Spleen (tissue), 11 donors: ENCODE measurements at regions not wholly inside any gene's neighbourhood (a gene's known extent, or its start where the extent isn't known, plus 50 kb on each side); places are given as distances from the start of the nearest gene placed in this dataset.
A peak's percentile ranks its signal among the peaks of the same experiment; 100 is the strongest.
"Not testable (repeated sequence)": the region's sequence is repeated elsewhere in the genome, so short reads cannot be mapped to it uniquely, and the experiment has no call there.

Experiments
- DNase-seq: peaks from one replicate; pipeline ENCODE4 v3.0.0-alpha.2; 2020
- H3K27ac ChIP-seq, 8 donors: fragments of 200-600 bp; sonication (generic) in 7 of 8; 1 replicate in 4 of 8; 2 replicates in 4 of 8; pipeline versions ENCODE4 v1.5.0 to v1.8.0; 2016 to 2021; ENCODE audit warnings: inconsistent platforms in 4 of 8, mild to moderate bottlenecking in 4 of 8, moderate library complexity in 1 of 8
- H3K27me3 ChIP-seq, 7 donors: fragments of 200-600 bp; sonication (generic) in 6 of 7; replicated peaks in 1 of 7; 1 replicate in 4 of 7; 2 replicates in 3 of 7; pipeline versions ENCODE4 v1.5.0 to v1.8.0; 2016 to 2021; ENCODE audit warnings: inconsistent platforms in 3 of 7, mild to moderate bottlenecking in 1 of 7
- H3K36me3 ChIP-seq, 6 donors: fragments of 200-600 bp; sonication (generic) in 5 of 6; 1 replicate in 4 of 6; 2 replicates in 2 of 6; pipeline versions ENCODE4 v1.5.0 to v1.8.0; 2016 to 2021; ENCODE audit warnings: inconsistent platforms in 2 of 6
- H3K4me1 ChIP-seq, 6 donors: fragments of 200-600 bp; sonication (generic) in 5 of 6; 1 replicate in 3 of 6; 2 replicates in 3 of 6; pipeline versions ENCODE4 v1.5.0 to v1.8.0; 2016 to 2021; ENCODE audit warnings: inconsistent platforms in 3 of 6
- H3K4me3 ChIP-seq, 8 donors: fragments of 200-600 bp; sonication (generic) in 7 of 8; 1 replicate in 4 of 8; 2 replicates in 4 of 8; pipeline versions ENCODE4 v1.5.0 to v1.8.0; 2016 to 2021; ENCODE audit warnings: inconsistent platforms in 4 of 8, mild to moderate bottlenecking in 4 of 8, moderate library complexity in 2 of 8
- H3K9me3 ChIP-seq, 8 donors: fragments of 200-600 bp; sonication (generic) in 7 of 8; 1 replicate in 4 of 8; 2 replicates in 4 of 8; pipeline versions ENCODE4 v1.5.0 to v1.8.0; 2016 to 2021; ENCODE audit warnings: inconsistent platforms in 4 of 8
- POLR2A ChIP-seq, 3 donors: fragments of 450-650 bp; IDR thresholded peaks; one replicate each; pipeline ENCODE4 v1.5.1; 2017; ENCODE audit warnings: antibody characterized with exemption in 3 of 3, mild to moderate bottlenecking in 1 of 3
- POLR2AphosphoS5 ChIP-seq, 3 donors: sonication (generic); formaldehyde crosslinking; IDR thresholded peaks; one replicate each; pipeline ENCODE4 v1.5.1; 2017; ENCODE audit warnings: antibody characterized with exemption in 3 of 3
- WGBS, 5 donors: extraction: QIAGEN DNeasy Blood & Tissue Kit in 3 of 5; methylation state at CpG; one replicate each; pipeline versions ENCODE4 v1.1.5 to v1.1.7; 2013 to 2018; 5-methylcytosine and 5-hydroxymethylcytosine counted together
- intact Hi-C: fragments of 100-400 bp; cut with DNase I; formaldehyde crosslinking; loops from one replicate; pipeline ENCODE4 v1.15.0; 2023; ENCODE audit warnings: low total_unique reads
- TF ChIP-seq, protein P1 (sequence below), 11 experiments: fragments of 200-600 bp in 7 of 11; fragments of 450-650 bp in 4 of 11; sonication (generic) in 4 of 11; IDR thresholded peaks in 8 of 11; conservative IDR thresholded peaks in 3 of 11; 1 replicate in 7 of 11; 2 replicates in 4 of 11; pipeline versions ENCODE4 v1.4.0 to v1.8.0; 2016 to 2021; ENCODE audit warnings: antibody characterized with exemption in 11 of 11, inconsistent platforms in 4 of 11, mild to moderate bottlenecking in 1 of 11
- donor health status: healthy with polysubstance abuse.
- donor health status: DM: no; HTN: no; CAD: no; lungs with moderate emphysema.
- donor health status: DM: no; HTN: no; CAD: no.
- donor health status: Bipolar disorder and iron deficiency.
- donor health status: healthy.
- donor health status: DM: no; HTN: no; CAD: no.
- donor health status: DM: yes; HTN: yes; CAD: no.

DNA sequence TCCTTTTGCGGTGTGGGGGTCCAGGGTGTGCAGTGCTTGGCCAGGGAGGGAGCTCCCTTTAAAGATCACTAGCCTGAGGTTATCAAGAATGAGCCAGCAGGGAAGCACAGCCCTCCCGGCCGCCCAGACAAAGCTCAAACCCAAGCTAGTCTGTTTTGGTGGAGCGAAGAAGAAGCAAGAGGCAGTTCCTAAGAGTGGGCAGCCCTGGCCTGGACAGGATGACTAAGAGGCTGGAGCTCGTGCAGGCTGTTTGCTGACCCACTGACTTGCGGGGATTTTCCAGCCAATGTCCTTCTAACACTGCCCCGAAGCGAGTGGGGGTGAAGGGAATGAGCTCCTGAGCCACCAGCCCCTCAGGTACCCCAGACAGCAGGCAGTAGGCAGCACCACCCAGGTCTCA is 134.4 kb downstream of the COPRS start:
- no peak for TF ChIP-seq POLR2AphosphoS5 (IDR thresholded peaks at IDR 0.05)
- TF ChIP-seq, protein P1, sequence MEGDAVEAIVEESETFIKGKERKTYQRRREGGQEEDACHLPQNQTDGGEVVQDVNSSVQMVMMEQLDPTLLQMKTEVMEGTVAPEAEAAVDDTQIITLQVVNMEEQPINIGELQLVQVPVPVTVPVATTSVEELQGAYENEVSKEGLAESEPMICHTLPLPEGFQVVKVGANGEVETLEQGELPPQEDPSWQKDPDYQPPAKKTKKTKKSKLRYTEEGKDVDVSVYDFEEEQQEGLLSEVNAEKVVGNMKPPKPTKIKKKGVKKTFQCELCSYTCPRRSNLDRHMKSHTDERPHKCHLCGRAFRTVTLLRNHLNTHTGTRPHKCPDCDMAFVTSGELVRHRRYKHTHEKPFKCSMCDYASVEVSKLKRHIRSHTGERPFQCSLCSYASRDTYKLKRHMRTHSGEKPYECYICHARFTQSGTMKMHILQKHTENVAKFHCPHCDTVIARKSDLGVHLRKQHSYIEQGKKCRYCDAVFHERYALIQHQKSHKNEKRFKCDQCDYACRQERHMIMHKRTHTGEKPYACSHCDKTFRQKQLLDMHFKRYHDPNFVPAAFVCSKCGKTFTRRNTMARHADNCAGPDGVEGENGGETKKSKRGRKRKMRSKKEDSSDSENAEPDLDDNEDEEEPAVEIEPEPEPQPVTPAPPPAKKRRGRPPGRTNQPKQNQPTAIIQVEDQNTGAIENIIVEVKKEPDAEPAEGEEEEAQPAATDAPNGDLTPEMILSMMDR (IDR thresholded peaks at IDR 0.05 in 8 of 11, conservative IDR thresholded peaks at IDR 0.05 in 3 of 11) = no peak
- no peak for TF ChIP-seq POLR2A (IDR thresholded peaks at IDR 0.05)
- DNase-seq = no peak
- Histone ChIP-seq H3K4me1 (peaks cover 0 to 29% (median 3%) of the 10 kb centered on the region in 6 donors), H3K27ac (peak overlapping the region in 2 of 8 donors; percentile 22 to 54), H3K36me3 (no peaks in the 10 kb centered on the region), H3K4me3 (no peak overlapping the region), H3K9me3 (no peaks in the 10 kb centered on the region), H3K27me3 (peaks cover 0 to 2% (median 0%) of the 10 kb centered on the region in 7 donors)
- intact Hi-C loops = no loop called here
- 83 to 94% (median 87%) methylated on average over 8 of the region's 8 CpGs for WGBS, 5 donors

DNA sequence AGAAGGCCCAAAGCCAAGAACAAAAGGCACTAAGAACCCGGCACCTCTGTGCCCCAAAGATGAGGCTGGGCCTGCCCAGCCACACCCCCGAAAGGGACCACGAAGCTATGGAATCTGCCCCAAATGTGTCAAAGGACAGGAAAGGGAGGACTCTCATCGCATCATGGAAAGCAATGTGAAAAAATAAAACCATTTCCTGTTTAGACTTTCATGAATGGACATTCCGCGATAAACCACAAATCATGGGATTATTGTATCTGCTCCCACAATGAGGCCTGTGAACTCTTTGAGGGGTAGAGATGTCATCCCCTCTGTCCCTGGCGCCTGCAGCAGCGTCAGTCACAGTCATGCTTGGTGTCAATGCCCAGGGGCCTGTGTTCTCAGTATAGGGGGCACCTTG is 135.0 kb downstream of the COPRS start:
- no peaks in the 10 kb centered on the region for H3K9me3 ChIP-seq
- H3K27ac ChIP-seq = peak overlapping the region in 2 of 8 donors; percentile 22 to 54
- peaks cover 0 to 29% (median 3%) of the 10 kb centered on the region in 6 donors for H3K4me1 ChIP-seq
- H3K36me3 ChIP-seq = no peaks in the 10 kb centered on the region
- peaks cover 0 to 7% (median 0%) of the 10 kb centered on the region in 7 donors for H3K27me3 ChIP-seq
- intact Hi-C loops = no loop called here
- no peak overlapping the region for H3K4me3 ChIP-seq
- no peak for DNase-seq
- WGBS, 5 donors = 69 to 83% (median 76%) methylated on average over 8 of the region's 8 CpGs
- TF ChIP-seq POLR2AphosphoS5 (IDR thresholded peaks at IDR 0.05) = peak in 1 of 3 donors; percentile 41
- no peak for TF ChIP-seq POLR2A (IDR thresholded peaks at IDR 0.05)

DNA sequence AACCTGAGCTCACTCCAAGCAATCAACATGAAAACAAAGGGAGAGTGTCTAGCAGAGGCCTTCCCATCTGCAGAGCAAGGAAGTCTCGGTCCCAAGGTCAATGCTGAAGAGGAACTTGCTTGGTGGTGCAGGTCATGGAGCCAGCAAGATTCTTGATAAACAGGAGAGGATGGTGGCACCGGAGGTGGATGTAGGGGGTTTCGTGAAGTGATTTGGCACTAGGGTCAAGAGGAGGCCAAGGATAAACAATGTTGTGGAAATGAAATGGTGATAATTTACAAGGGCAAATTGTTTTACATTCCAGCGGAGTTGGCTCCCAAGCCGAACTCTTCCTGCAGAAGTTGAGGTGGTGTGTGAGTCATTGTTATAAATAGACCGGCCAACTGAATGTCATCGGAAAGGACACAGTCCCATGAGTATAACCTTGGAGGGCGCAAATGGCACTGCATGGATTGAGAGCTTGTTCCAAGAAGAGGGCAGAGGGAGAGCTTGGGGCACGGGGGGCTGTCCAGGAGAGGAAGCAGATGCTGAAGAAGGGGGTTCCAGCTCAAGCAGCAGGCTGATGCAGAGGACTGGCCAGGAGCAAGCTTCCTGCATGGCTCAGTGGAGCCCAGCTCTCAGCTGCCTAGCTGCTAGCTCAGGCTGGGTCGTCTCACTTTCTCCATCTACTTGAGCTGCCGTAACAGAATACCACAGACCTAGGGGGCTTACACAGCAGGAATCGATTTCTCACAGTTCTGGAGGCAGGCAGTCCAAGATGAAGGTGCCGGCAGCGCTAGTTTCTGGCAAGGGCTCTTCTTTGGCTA is 136.6 kb downstream of the COPRS start:
- Histone ChIP-seq H3K27me3 (peaks cover 0 to 10% (median 0%) of the 10 kb centered on the region in 7 donors), H3K9me3 (no peaks in the 10 kb centered on the region), H3K27ac (peak overlapping the region in 5 of 8 donors; percentile 26 to 59 (median 46)), H3K4me1 (peaks cover 0 to 29% (median 3%) of the 10 kb centered on the region in 6 donors), H3K4me3 (no peak overlapping the region), H3K36me3 (no peaks in the 10 kb centered on the region)
- DNase-seq = no peak
- 58 to 80% (median 70%) methylated on average over 13 to 14 of the region's 14 CpGs for WGBS, 5 donors
- intact Hi-C loops = no loop called here
- TF ChIP-seq POLR2A (IDR thresholded peaks at IDR 0.05) = no peak
- TF ChIP-seq POLR2AphosphoS5 (IDR thresholded peaks at IDR 0.05) = peak in 2 of 3 donors; percentile 47 to 79
- TF ChIP-seq, protein P1 (IDR thresholded peaks at IDR 0.05 in 8 of 11, conservative IDR thresholded peaks at IDR 0.05 in 3 of 11) = no peak

DNA sequence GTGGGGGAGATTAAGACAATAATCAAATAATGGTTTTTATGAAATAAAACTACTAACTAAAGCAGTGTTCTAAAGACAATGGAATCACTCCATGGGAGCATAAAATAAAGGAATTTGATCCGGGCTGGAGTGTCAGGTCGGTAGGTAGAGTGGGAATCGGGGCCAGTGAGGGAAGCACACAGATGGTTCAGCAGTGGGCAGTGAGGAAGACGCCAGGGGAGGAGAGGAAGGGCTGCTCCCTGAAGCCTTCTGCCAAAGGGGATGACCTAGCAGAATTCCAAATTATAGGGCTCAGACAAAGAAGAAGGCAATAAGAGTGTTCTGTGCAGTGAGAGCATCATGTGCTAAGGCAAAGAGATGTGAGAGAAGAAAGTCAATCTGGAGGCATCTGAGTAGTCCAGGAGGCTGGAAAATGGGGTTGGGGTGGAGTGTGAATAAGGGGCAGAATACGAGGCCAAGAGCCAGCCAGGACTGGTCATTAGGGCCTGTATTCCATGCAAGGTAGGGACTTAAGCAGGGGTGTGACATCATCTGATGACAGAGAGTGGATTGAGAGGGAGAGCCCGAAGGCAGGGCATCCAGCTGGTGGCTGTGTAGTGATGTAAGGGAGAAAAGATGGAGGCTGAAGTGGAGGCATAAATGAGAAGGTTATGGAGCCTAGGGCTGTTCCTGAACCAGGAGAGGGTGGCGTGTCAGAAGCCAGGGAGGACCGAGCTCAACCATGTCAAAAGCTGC is 137.6 kb downstream of the COPRS start:
- intact Hi-C loops = no loop called here
- peaks cover 0 to 10% (median 0%) of the 10 kb centered on the region in 7 donors for H3K27me3 ChIP-seq
- DNase-seq = no peak
- WGBS, 5 donors = 58 to 83% (median 69%) methylated on average over 8 of the region's 8 CpGs
- no peaks in the 10 kb centered on the region for H3K9me3 ChIP-seq
- H3K4me1 ChIP-seq = peaks cover 0 to 29% (median 3%) of the 10 kb centered on the region in 6 donors
- no peak for TF ChIP-seq POLR2AphosphoS5 (IDR thresholded peaks at IDR 0.05)
- TF ChIP-seq, protein P1 (IDR thresholded peaks at IDR 0.05 in 8 of 11, conservative IDR thresholded peaks at IDR 0.05 in 3 of 11) = no peak
- TF ChIP-seq POLR2A (IDR thresholded peaks at IDR 0.05) = no peak
- H3K27ac ChIP-seq = peak overlapping the region in 1 of 8 donors; percentile 24
- no peaks in the 10 kb centered on the region for H3K36me3 ChIP-seq
- H3K4me3 ChIP-seq = no peak overlapping the region

DNA sequence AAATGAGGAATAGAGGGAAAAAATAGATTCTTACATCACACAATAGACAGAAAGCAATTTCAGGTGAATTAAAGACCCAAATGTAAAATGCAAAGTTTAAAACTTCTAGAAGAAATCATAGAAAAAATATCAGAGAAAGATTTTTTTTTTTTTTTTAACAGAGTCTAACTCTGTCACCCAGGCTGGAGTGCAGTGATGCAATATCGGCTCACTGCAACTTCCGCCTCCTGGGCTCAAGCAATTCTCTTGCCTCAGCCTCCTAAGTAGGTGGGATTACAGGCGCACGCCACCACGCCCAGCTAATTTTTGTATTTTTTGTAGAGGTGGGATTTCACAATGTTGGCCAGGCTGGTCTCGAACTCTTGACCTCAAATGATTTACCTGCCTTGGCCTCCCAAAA is 141.8 kb downstream of the COPRS start:
- DNase-seq, intact Hi-C loops, H3K4me3 ChIP-seq, H3K36me3 ChIP-seq, H3K9me3 ChIP-seq: not testable (repeated sequence)
- WGBS, 5 donors = 54 to 96% (median 82%) methylated on average over 6 of the region's 6 CpGs
- H3K27me3 ChIP-seq = peaks cover 0 to 10% (median 0%) of the 10 kb centered on the region in 7 donors
- peak overlapping the region in 2 of 8 donors; percentile 68 to 72 for H3K27ac ChIP-seq
- peaks cover 0 to 10% (median 3%) of the 10 kb centered on the region in 6 donors for H3K4me1 ChIP-seq
